GM23248 (cell line): ENCODE measurements at regions not wholly inside any gene's neighbourhood (a gene's known extent, or its start where the extent isn't known, plus 50 kb on each side); places are given as distances from the start of the nearest gene placed in this dataset.

ENCODE experiments used
- EZH2 ChIP-seq: fragments of 200-600 bp; sonication (generic); IDR thresholded peaks from 2 replicates; pipeline ENCODE4 v1.6.1; 2018; ENCODE audit warnings: antibody characterized with exemption, mild to moderate bottlenecking; ENCODE audit not compliant: insufficient read depth, poor library complexity, severe bottlenecking
- EZH2phosphoT487 ChIP-seq: fragments of 200-600 bp; sonication (generic); IDR thresholded peaks from 2 replicates; pipeline ENCODE4 v1.6.1; 2018; ENCODE audit warnings: antibody characterized with exemption, moderate library complexity, mild to moderate bottlenecking, low read depth; ENCODE audit not compliant: insufficient read depth

- TF ChIP-seq EZH2phosphoT487, result no peak
- TF ChIP-seq EZH2, result no peak
Observed at GRCh38 chr1:5385956-5386355, 606.3 kb downstream of the NPHP4 start.
